HG03135 (cell line): ENCODE measurements at regions not wholly inside any gene's neighbourhood (a gene's known extent, or its start where the extent isn't known, plus 50 kb on each side); places are given as distances from the start of the nearest gene placed in this dataset.
"Not testable (repeated sequence)": the region's sequence is repeated elsewhere in the genome, so short reads cannot be mapped to it uniquely, and the experiment has no call there.

ENCODE experiments used
- ATAC-seq: cut with Tn5 transposase; IDR thresholded peaks from one replicate; pipeline ENCODE4 v1.9.1; 2021; ENCODE audit warnings: mild to moderate bottlenecking, moderate library complexity; ENCODE audit not compliant: unreplicated experiment

- not testable (repeated sequence) for ATAC-seq
Observed at GRCh38 chr11:24217319-24217718, 279.5 kb upstream of the LUZP2 start.

- no peak for ATAC-seq
Observed at GRCh38 chr11:24225501-24225900, 271.4 kb upstream of the LUZP2 start.

- no peak for ATAC-seq
Observed at GRCh38 chr11:24226606-24227005, 270.2 kb upstream of the LUZP2 start.

- ATAC-seq, result no peak
Observed at GRCh38 chr11:24233041-24233440, 263.8 kb upstream of the LUZP2 start.

GRCh38 chr11:24234822-24235508 is 261.9 kb upstream of the LUZP2 start:
- ATAC-seq, result no peak

- no peak for ATAC-seq
Observed at GRCh38 chr11:24238771-24239645, 257.8 kb upstream of the LUZP2 start.

- no peak for ATAC-seq
Observed at GRCh38 chr11:24239930-24240329, 256.9 kb upstream of the LUZP2 start.

GRCh38 chr11:24240496-24241175 is 256.2 kb upstream of the LUZP2 start:
- ATAC-seq, result no peak

- no peak for ATAC-seq
Observed at GRCh38 chr11:24246715-24247114, 250.1 kb upstream of the LUZP2 start.

- no peak for ATAC-seq
Observed at GRCh38 chr11:24247846-24248245, 249.0 kb upstream of the LUZP2 start.

- ATAC-seq, result no peak
Observed at GRCh38 chr11:24249921-24250320, 246.9 kb upstream of the LUZP2 start.

GRCh38 chr11:24253237-24253760 is 243.6 kb upstream of the LUZP2 start:
- no peak for ATAC-seq

GRCh38 chr11:24264868-24265267 is 232.0 kb upstream of the LUZP2 start:
- no peak for ATAC-seq

GRCh38 chr11:24267014-24267413 is 229.8 kb upstream of the LUZP2 start:
- no peak for ATAC-seq

- ATAC-seq, result no peak
Observed at GRCh38 chr11:24271798-24272197, 225.1 kb upstream of the LUZP2 start.

GRCh38 chr11:24274214-24274781 is 222.6 kb upstream of the LUZP2 start:
- ATAC-seq, result not testable (repeated sequence)

GRCh38 chr11:24286238-24286637 is 210.6 kb upstream of the LUZP2 start:
- no peak for ATAC-seq

- ATAC-seq, result no peak
Observed at GRCh38 chr11:24289301-24289700, 207.6 kb upstream of the LUZP2 start.

- ATAC-seq, result no peak
Observed at GRCh38 chr11:24293964-24294363, 202.9 kb upstream of the LUZP2 start.

- ATAC-seq, result no peak
Observed at GRCh38 chr11:24295360-24295759, 201.5 kb upstream of the LUZP2 start.

GRCh38 chr11:24297461-24297860 is 199.4 kb upstream of the LUZP2 start:
- no peak for ATAC-seq
